ENCODE measurements at regions not wholly inside any gene's neighbourhood (a gene's known extent, or its start where the extent isn't known, plus 50 kb on each side); places are given as distances from the start of the nearest gene placed in this dataset.

DNA sequence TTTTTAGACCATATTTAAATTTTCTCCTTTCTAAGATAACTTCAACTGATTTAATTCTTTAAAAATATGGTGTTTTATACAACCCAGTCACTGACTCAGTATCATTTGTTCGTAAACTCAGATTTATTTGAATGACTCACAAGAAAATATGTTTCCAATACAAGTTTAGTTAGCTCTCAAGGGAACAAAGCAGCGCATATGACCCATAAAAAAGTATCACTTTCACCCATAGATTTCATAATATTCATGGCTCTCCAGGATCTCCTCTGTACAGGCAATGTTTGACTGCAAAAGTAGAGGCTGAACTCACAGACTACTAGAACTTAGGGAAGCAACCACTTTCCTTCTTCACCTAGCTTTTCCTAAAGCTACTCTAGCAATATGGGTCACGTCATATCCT, 405.6 kb upstream of the PCDH9 start:
- TF ChIP-seq POLR2AphosphoS5 (IDR thresholded peaks at IDR 0.05) (no peak), POLR2A (IDR thresholded peaks at IDR 0.05) (no peak)
- TF ChIP-seq, protein P1, sequence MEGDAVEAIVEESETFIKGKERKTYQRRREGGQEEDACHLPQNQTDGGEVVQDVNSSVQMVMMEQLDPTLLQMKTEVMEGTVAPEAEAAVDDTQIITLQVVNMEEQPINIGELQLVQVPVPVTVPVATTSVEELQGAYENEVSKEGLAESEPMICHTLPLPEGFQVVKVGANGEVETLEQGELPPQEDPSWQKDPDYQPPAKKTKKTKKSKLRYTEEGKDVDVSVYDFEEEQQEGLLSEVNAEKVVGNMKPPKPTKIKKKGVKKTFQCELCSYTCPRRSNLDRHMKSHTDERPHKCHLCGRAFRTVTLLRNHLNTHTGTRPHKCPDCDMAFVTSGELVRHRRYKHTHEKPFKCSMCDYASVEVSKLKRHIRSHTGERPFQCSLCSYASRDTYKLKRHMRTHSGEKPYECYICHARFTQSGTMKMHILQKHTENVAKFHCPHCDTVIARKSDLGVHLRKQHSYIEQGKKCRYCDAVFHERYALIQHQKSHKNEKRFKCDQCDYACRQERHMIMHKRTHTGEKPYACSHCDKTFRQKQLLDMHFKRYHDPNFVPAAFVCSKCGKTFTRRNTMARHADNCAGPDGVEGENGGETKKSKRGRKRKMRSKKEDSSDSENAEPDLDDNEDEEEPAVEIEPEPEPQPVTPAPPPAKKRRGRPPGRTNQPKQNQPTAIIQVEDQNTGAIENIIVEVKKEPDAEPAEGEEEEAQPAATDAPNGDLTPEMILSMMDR (IDR thresholded peaks at IDR 0.05 in 8 of 11, conservative IDR thresholded peaks at IDR 0.05 in 3 of 11) = no peak

All from spleen (tissue), 7 donors.